NT2/D1 (cell line): ENCODE measurements at regions not wholly inside any gene's neighbourhood (a gene's known extent, or its start where the extent isn't known, plus 50 kb on each side); places are given as distances from the start of the nearest gene placed in this dataset.
A peak's percentile ranks its signal among the peaks of the same experiment; 100 is the strongest.

ENCODE experiments used
- DNase-seq: peaks from one replicate; pipeline ENCODE4 v3.0.0-alpha.2; 2011; ENCODE audit warnings: low read depth, low spot score
- H3K27me3 ChIP-seq: 2 replicates; pipeline ENCODE4 v1.6.0; 2011; ENCODE audit warnings: mild to moderate bottlenecking; ENCODE audit not compliant: insufficient read length, insufficient read depth
- H3K36me3 ChIP-seq: 2 replicates; pipeline ENCODE4 v1.6.1; 2011; ENCODE audit warnings: mild to moderate bottlenecking, low read length, mixed read lengths; ENCODE audit not compliant: insufficient read depth, insufficient read length
- H3K4me1 ChIP-seq: 2 replicates; pipeline ENCODE4 v1.5.1; 2011; ENCODE audit not compliant: insufficient read depth, insufficient read length
- H3K4me3 ChIP-seq: 2 replicates; pipeline ENCODE4 v1.5.1; 2011; ENCODE audit warnings: low read depth; ENCODE audit not compliant: insufficient read length
- H3K9ac ChIP-seq: 2 replicates; pipeline ENCODE4 v1.6.0; 2011; ENCODE audit warnings: low read depth; ENCODE audit not compliant: insufficient read length
- H3K9me3 ChIP-seq: 2 replicates; pipeline ENCODE4 v1.5.1; 2011; ENCODE audit warnings: mild to moderate bottlenecking, low read length; ENCODE audit not compliant: insufficient read depth
- SUZ12 ChIP-seq: IDR thresholded peaks from 2 replicates; pipeline ENCODE4 v1.6.1; 2011; ENCODE audit not compliant: insufficient read length, insufficient read depth; ENCODE audit errors: extremely low read depth
- YY1 ChIP-seq: IDR thresholded peaks from 2 replicates; pipeline ENCODE4 v1.6.1; 2011; ENCODE audit not compliant: insufficient read length, insufficient read depth
- ZNF274 ChIP-seq: IDR thresholded peaks from 2 replicates; pipeline ENCODE4 v1.6.1; 2011; ENCODE audit warnings: mild to moderate bottlenecking, low read depth, low read length

GRCh38 chr1:99163671-99164070 is 100.6 kb upstream of the PLPPR4 start:
- DNase-seq, result no peak
- Histone ChIP-seq H3K4me1 (no peaks in the 10 kb centered on the region), H3K27me3 (no peaks in the 10 kb centered on the region), H3K9me3 (no peaks in the 10 kb centered on the region), H3K4me3 (no peak overlapping the region), H3K9ac (no peak overlapping the region), H3K36me3 (no peaks in the 10 kb centered on the region)
- TF ChIP-seq ZNF274, result no peak
- no peak for TF ChIP-seq SUZ12
- no peak for TF ChIP-seq YY1

GRCh38 chr1:99170516-99170915 is 93.8 kb upstream of the PLPPR4 start:
- H3K36me3 ChIP-seq, result no peaks in the 10 kb centered on the region
- H3K9ac ChIP-seq, result no peak overlapping the region
- no peaks in the 10 kb centered on the region for H3K27me3 ChIP-seq
- H3K9me3 ChIP-seq, result no peaks in the 10 kb centered on the region
- no peak for TF ChIP-seq SUZ12
- no peak for TF ChIP-seq ZNF274
- no peak for TF ChIP-seq YY1
- no peak overlapping the region for H3K4me3 ChIP-seq
- no peaks in the 10 kb centered on the region for H3K4me1 ChIP-seq
- no peak for DNase-seq

DNA sequence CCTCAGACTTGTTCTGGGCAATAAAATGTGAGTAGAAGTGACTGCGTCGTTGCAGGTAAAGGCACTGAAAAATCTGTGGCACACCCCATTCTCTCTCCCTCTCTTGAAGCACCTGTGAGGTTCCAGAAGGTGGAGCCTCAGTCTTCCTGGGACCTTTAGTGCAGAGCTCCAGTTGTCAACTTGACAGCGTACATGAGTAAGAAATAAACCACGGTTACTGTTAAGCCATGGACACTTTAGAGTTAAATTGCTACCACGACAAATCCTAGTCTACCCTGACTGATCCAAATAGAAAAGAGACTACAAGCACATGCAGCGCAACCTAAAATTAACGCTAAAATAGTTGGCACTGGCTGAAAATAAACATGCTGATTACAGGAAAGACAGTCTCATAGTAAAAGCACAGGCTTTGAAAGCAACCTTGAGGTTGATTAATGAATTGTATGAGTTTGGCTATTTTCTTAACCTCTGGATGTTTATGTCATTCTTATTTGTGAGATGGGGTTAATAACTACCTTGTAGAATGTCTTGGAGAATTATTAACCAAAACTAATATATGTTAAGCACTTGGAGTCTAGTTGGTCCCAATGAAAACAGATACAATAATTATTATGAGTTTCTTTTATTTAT is 93.0 kb upstream of the PLPPR4 start:
- Histone ChIP-seq H3K9ac (no peak overlapping the region), H3K4me1 (no peaks in the 10 kb centered on the region), H3K27me3 (no peaks in the 10 kb centered on the region), H3K36me3 (no peaks in the 10 kb centered on the region), H3K9me3 (no peaks in the 10 kb centered on the region), H3K4me3 (no peak overlapping the region)
- no peak for TF ChIP-seq YY1
- no peak for DNase-seq

DNA sequence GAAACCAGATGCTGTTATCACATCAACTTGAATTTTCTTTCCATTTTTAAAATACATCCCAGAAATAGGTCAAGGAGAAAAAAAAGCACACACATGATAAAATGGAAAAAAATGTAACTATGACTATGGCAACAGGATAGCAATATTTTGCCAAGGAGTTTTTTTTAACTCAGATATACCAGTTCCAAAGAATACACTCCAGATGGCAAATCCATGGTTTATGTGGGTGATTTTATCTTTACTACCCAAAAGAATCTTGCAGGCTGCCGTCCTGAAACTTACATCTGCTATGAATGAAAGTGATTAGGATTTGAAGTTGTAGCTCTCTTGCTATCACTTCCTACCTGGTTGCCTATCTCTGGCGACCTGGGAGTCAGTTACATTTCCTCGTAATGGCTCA is 91.0 kb upstream of the PLPPR4 start:
- no peaks in the 10 kb centered on the region for H3K4me1 ChIP-seq
- DNase-seq, result no peak
- TF ChIP-seq YY1 (no peak), SUZ12 (no peak), ZNF274 (no peak)

DNA sequence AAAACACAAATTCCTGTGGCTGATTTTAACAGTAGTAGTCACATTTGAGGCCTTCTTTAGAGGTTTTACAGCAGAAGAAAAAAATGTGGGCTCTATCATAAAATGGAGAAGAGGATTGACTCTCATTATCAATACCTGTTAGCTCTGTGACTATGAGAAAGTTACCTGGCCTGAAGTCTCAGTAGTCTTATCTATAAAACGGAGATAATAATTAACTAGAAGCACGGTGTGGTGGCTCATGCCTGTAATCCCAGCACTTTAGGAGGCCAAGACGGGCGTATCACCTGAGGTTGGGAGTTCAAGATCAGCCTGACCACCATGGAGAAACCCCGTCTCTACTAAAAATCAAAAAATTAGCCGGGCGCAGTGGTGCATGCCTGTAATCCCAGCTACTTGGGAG is 90.4 kb upstream of the PLPPR4 start:
- H3K27me3 ChIP-seq, result no peaks in the 10 kb centered on the region
- H3K9me3 ChIP-seq, result no peaks in the 10 kb centered on the region
- H3K36me3 ChIP-seq, result no peaks in the 10 kb centered on the region
- no peak overlapping the region for H3K9ac ChIP-seq
- DNase-seq, result no peak
- TF ChIP-seq SUZ12 (no peak), ZNF274 (no peak), YY1 (no peak)
- H3K4me1 ChIP-seq, result no peaks in the 10 kb centered on the region
- H3K4me3 ChIP-seq, result no peak overlapping the region

More for the DNA sequence above, 91.0 kb upstream of the PLPPR4 start:
- H3K4me3 ChIP-seq, result no peak overlapping the region
- no peaks in the 10 kb centered on the region for H3K36me3 ChIP-seq
- no peaks in the 10 kb centered on the region for H3K27me3 ChIP-seq
- no peaks in the 10 kb centered on the region for H3K9me3 ChIP-seq
- no peak overlapping the region for H3K9ac ChIP-seq

DNA sequence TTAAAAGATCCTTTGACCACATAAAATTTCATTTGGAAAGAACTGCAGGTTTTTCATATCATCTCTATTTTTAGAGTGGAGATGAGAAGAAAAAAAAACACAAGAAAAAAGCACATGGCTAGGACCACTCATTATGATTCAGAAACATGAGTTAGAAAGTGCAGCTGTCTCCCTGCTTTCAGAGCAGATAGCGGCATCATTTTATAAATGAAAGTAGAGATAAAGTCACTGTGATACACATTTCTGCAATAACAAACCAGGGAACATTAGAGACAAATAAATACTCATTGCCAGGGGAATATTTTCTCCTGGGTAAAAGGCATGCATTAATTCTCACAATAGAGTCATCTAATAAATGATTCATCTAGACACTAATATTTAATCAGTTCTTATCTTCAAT is 87.5 kb upstream of the PLPPR4 start:
- H3K27me3 ChIP-seq, result no peaks in the 10 kb centered on the region
- no peak for DNase-seq
- no peaks in the 10 kb centered on the region; the same call in 1 of the 2 replicates for H3K9me3 ChIP-seq
- H3K36me3 ChIP-seq, result no peaks in the 10 kb centered on the region
- no peak overlapping the region for H3K4me3 ChIP-seq
- no peak overlapping the region for H3K9ac ChIP-seq
- no peaks in the 10 kb centered on the region for H3K4me1 ChIP-seq
- TF ChIP-seq SUZ12 (no peak), YY1 (no peak), ZNF274 (no peak)

- Histone ChIP-seq H3K27me3 (no peaks in the 10 kb centered on the region), H3K4me3 (no peak overlapping the region), H3K4me1 (no peaks in the 10 kb centered on the region), H3K36me3 (no peaks in the 10 kb centered on the region), H3K9ac (no peak overlapping the region), H3K9me3 (no peaks in the 10 kb centered on the region; the same call in 1 of the 2 replicates)
- DNase-seq, result no peak
- TF ChIP-seq ZNF274 (no peak), YY1 (no peak), SUZ12 (no peak)
These were observed 86.8 kb upstream of the PLPPR4 start for GRCh38 chr1:99177465-99177864.

DNA sequence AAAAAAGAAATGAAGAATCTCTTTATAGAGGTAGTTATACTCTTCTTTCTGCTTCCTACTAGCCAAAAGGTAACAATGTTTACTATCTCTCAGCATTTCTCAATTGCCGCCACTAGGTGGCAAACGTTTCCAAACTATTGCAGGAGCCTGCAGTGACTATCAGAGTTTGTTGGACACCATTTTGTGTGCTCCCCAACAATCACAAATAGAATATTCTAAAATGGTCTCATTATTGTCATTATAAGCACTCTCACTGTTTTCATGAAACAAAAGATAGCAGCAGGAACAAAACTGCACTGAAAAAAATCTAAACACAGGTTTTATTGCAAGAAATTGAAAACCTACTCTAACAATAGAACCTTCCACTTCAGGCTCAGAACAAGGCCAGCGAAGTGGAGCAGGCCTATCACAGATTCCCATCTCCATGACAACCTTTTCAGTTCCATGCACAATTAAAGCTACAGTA is 83.9 kb upstream of the PLPPR4 start:
- Histone ChIP-seq H3K4me1 (no peaks in the 10 kb centered on the region), H3K9ac (no peak overlapping the region), H3K36me3 (no peaks in the 10 kb centered on the region), H3K4me3 (no peak overlapping the region), H3K9me3 (no peaks in the 10 kb centered on the region; the same call in 1 of the 2 replicates), H3K27me3 (no peaks in the 10 kb centered on the region)
- no peak for TF ChIP-seq SUZ12
- TF ChIP-seq ZNF274, result no peak
- no peak for TF ChIP-seq YY1
- DNase-seq, result peak; percentile 77
